ENCODE measurements at regions not wholly inside any gene's neighbourhood (a gene's known extent, or its start where the extent isn't known, plus 50 kb on each side); places are given as distances from the start of the nearest gene placed in this dataset.

GRCh38 chr17:72297326-72298115 is 176.7 kb downstream of the SOX9 start:
- Histone ChIP-seq H3K4me3 (no peak overlapping the region), H3K36me3 (no peaks in the 10 kb centered on the region)
- no peak for ATAC-seq

DNA sequence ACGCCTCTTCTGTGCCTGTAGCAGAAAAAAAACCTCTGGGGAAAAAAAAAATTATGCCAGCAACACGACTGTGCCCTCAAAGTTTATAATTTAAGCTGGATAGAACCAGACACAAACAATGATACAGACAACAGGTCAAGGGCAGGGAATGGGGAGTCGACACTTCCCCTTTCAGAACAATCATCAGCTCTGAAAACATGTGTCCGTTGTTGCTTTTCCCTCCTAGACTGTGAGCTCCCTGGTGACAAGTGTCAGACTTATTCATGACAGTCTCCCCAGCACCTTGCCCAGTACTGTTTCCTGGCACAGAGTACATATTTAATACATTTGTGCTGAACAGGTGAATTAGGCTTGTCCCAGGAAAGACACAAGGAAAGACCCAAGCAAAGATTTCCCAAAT is 178.3 kb downstream of the SOX9 start:
- ATAC-seq (no peak), DNase-seq (no peak)
- intact Hi-C loops (cut with DNase I), result no loop called here
- H3K4me1 ChIP-seq, result no peaks in the 10 kb centered on the region
- H3K27ac ChIP-seq, result no peak overlapping the region
- TF ChIP-seq CTCF (IDR thresholded peaks at IDR 0.05), result no peak
- H3K4me3 ChIP-seq, result no peak overlapping the region
- H3K36me3 ChIP-seq, result no peaks in the 10 kb centered on the region
- no peaks in the 10 kb centered on the region for H3K9me3 ChIP-seq
- peaks cover 4% of the 10 kb centered on the region for H3K27me3 ChIP-seq (ENCODE audit: low read depth)

More at GRCh38 chr17:72297326-72298115, 176.7 kb downstream of the SOX9 start:
- Histone ChIP-seq H3K27ac (no peak overlapping the region), H3K27me3 (ENCODE audit: low read depth) (peaks cover 4% of the 10 kb centered on the region), H3K9me3 (no peaks in the 10 kb centered on the region), H3K4me1 (no peaks in the 10 kb centered on the region)
- no peak for DNase-seq
- intact Hi-C loops (cut with DNase I), result no loop called here
- no peak for TF ChIP-seq CTCF (IDR thresholded peaks at IDR 0.05)

GRCh38 chr17:72299592-72299991 is 178.8 kb downstream of the SOX9 start:
- ATAC-seq, result no peak
- Histone ChIP-seq H3K27ac (no peak overlapping the region), H3K4me3 (no peak overlapping the region), H3K4me1 (no peaks in the 10 kb centered on the region), H3K9me3 (no peaks in the 10 kb centered on the region), H3K36me3 (no peaks in the 10 kb centered on the region), H3K27me3 (ENCODE audit: low read depth) (no peaks in the 10 kb centered on the region)
- intact Hi-C loops (cut with DNase I), result no loop called here
- no peak for TF ChIP-seq CTCF (IDR thresholded peaks at IDR 0.05)
- no peak for DNase-seq

GRCh38 chr17:72301887-72302286 is 181.1 kb downstream of the SOX9 start:
- Histone ChIP-seq H3K27me3 (ENCODE audit: low read depth) (no peaks in the 10 kb centered on the region), H3K36me3 (no peaks in the 10 kb centered on the region), H3K4me1 (no peaks in the 10 kb centered on the region), H3K4me3 (no peak overlapping the region), H3K9me3 (no peaks in the 10 kb centered on the region), H3K27ac (no peak overlapping the region)
- no peak for TF ChIP-seq CTCF (IDR thresholded peaks at IDR 0.05)
- ATAC-seq, result no peak
- intact Hi-C loops (cut with DNase I), result no loop called here
- no peak for DNase-seq

DNA sequence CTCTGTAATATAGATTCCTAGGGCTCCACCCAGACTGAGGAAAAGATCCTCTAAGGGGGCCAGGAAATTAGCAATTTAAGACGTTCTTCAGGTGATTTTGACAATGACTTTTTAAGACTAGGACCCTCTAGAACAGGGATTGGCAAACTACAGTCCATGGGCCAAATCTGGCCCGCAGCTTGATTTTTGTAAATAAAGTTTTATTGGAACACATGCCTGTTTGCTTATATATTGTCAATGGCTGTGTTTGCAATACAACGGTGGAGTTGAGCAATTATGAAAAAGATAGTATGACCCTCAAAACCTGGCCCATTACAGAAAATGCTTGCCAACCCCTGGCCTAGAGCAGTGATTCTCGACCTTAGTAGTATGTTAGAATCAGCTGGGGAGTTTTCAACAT is 181.9 kb downstream of the SOX9 start:
- Histone ChIP-seq H3K36me3 (no peaks in the 10 kb centered on the region), H3K27me3 (ENCODE audit: low read depth) (no peaks in the 10 kb centered on the region), H3K9me3 (no peaks in the 10 kb centered on the region), H3K4me1 (no peaks in the 10 kb centered on the region), H3K4me3 (no peak overlapping the region), H3K27ac (no peak overlapping the region)
- no peak for TF ChIP-seq CTCF (IDR thresholded peaks at IDR 0.05)
- ATAC-seq (no peak), DNase-seq (no peak)
- intact Hi-C loops (cut with DNase I), result no loop called here
